GM13976 (cell line): ENCODE measurements at regions not wholly inside any gene's neighbourhood (a gene's known extent, or its start where the extent isn't known, plus 50 kb on each side); places are given as distances from the start of the nearest gene placed in this dataset.

Source experiments
- DNase-seq: peaks from one replicate; pipeline ENCODE4 v3.0.0; 2012; ENCODE audit warnings: low spot score
- in situ Hi-C: fragments of 300-500 bp; cut with MboI; formaldehyde crosslinking; loops from one replicate; pipeline ENCODE4 v1.12.0; 2022; ENCODE audit warnings: low sequenced_read_pairs, mixed read lengths, inconsistent platforms; ENCODE audit not compliant: unreplicated experiment
- TF ChIP-seq, protein P1 (sequence below): IDR thresholded peaks from 2 replicates; pipeline ENCODE4 v1.5.1; 2012; ENCODE audit warnings: borderline replicate concordance, mild to moderate bottlenecking; ENCODE audit not compliant: insufficient read depth; ENCODE audit errors: extremely low read depth, missing control alignments, control extremely low read depth

DNA sequence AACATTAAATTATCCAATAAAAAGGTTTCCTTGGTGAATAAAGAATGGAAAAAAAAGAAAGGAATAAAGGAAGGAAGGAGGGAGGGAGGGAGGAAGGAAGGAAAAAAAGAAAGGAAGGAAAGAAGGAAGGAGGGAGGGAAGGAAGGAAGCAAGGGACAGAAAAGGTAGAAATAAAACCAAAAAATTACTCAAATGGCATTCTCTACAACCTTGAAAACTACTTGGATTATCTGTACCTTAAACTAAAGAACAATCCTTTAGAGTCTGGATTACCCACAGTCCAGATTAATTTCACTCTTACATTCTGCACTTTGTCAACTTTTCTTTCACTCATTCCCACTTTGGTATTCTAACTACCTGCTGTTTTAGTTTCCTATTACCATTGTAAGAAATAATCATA lies 361.8 kb upstream of the ADGRB3 start:
- TF ChIP-seq, protein P1, sequence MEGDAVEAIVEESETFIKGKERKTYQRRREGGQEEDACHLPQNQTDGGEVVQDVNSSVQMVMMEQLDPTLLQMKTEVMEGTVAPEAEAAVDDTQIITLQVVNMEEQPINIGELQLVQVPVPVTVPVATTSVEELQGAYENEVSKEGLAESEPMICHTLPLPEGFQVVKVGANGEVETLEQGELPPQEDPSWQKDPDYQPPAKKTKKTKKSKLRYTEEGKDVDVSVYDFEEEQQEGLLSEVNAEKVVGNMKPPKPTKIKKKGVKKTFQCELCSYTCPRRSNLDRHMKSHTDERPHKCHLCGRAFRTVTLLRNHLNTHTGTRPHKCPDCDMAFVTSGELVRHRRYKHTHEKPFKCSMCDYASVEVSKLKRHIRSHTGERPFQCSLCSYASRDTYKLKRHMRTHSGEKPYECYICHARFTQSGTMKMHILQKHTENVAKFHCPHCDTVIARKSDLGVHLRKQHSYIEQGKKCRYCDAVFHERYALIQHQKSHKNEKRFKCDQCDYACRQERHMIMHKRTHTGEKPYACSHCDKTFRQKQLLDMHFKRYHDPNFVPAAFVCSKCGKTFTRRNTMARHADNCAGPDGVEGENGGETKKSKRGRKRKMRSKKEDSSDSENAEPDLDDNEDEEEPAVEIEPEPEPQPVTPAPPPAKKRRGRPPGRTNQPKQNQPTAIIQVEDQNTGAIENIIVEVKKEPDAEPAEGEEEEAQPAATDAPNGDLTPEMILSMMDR: no peak
- in situ Hi-C loops: no loop called here
- no peak for DNase-seq

DNA sequence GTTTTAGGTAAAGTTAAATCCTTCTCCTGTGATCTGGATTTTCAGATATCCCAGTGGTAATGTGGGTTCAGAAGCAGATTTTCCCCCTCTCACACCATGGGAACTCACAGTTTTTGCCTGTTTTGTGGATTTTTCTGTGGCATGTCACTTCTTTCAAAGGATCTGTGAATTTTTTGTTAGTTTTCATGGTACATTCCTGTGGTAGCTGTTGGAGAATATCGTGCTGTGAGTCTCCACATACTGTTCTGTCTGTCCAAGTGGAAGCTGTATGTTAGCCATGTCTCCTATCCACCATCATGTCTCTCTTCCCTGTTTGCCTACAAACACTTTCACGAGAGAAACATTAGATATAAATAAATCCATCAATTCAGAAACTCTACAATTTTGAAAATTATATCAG lies 378.7 kb upstream of the ADGRB3 start:
- in situ Hi-C loops: no loop called here
- DNase-seq: no peak
- TF ChIP-seq, protein P1: no peak

DNA sequence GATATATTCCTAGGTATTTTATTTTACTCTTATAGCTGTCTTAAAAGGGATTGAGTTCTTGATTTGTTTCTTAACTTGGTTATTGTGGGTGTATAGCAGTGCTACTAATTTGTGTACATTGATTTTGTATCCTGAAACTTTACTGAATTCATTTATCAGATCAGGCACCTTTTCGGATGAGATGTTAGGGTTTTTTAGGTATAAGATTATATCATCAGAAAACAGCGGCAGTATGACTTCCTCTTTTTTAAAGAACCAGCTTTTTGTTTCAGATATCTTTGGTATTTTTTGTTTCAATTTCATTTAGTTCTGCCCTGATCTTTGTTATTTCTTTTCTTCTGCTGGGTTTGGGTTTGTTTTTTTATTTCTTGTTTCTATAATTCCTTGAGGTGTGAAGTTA lies 382.4 kb upstream of the ADGRB3 start:
- DNase-seq: no peak
- in situ Hi-C loops: no loop called here

DNA sequence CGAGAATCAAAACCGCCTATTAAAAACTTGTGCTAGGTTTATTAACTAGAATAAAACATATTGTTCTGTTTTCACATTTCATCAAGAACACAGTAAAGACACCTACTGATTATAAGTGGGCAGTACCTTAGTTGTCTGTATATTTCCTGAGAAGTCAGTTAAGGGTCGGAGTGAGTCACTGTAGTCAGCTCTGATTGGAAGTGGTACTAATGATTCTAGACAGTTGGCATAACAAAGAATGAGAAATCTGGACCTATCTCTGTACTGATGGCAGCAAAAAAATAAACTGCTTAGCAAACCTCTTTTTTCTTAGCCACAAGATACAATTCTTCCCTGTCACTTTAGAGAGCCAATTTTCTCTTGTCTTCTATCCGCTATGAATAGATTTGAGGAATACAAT lies 387.3 kb upstream of the ADGRB3 start:
- in situ Hi-C loops: no loop called here
- DNase-seq: no peak
- TF ChIP-seq, protein P1: no peak

More for the DNA sequence above, 382.4 kb upstream of the ADGRB3 start:
- TF ChIP-seq, protein P1: no peak

DNA sequence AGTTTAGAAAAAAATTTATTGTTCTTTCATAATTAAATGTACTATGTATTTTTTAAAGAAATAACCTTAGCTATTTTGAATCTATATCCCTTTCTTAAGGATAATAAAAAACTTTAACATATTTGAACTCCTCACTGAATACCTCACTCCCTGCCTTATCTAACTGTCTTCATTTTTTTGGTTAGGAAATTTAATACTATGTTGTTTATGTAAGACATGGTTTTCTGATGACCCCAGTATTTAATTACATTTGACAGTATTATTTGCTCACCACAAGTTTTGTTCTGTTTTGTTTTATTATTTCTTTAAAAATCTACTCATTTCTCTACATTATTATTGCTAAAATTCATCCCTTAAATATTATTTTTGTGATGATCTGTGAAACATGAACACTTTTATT lies 394.4 kb upstream of the ADGRB3 start:
- TF ChIP-seq, protein P1: no peak
- in situ Hi-C loops: no loop called here
- DNase-seq: no peak

DNA sequence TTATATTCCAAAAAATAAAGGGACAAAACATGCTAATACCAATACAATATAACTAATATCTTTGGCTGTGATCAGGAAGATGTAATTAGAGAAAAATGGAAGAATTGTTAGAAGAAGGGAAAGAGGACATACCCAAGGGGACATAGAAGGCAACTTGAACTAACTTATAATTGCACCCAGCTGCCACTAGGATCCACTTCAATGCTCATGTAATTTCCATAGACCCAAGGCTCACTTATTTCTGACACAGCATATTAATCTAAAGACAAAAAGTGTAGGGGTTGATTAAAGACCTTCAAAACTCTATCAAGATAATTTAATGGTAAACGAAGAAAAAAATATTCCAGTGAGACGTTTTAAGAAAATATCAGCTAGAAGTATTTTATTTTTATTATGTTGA lies 396.0 kb upstream of the ADGRB3 start:
- TF ChIP-seq, protein P1: no peak
- no peak for DNase-seq
- in situ Hi-C loops: no loop called here

DNA sequence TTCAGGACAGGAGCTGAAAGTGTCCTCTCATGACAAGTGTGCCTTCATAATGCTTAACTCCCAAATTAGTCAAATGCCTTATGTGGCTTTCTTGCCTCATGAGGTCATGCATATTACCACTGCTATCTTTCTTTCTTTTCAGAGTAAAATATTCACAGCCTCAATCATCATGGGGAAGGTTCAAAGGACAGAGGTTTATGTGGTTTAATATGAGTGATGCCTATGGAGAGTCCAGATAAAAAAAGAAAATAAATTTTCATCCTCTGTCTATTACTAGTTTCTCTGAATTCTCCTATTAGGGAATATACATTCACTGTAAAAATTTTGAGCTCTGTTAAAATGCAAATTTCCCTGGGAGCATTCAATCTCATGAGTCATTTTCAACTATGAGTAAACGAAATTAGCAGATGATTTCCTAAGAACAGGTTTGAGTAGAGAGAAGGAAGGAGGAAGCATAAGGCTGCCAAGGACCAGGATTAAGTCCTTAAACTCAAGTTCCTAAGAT lies 396.9 kb upstream of the ADGRB3 start:
- TF ChIP-seq, protein P1: no peak
- in situ Hi-C loops: no loop called here
- DNase-seq: no peak
